CD4-positive, alpha-beta T cell treated with Interleukin-2 at 100 ng/mL for 4 hours (primary cell): ENCODE measurements at regions not wholly inside any gene's neighbourhood (a gene's known extent, or its start where the extent isn't known, plus 50 kb on each side); places are given as distances from the start of the nearest gene placed in this dataset.
"Not testable (repeated sequence)": the region's sequence is repeated elsewhere in the genome, so short reads cannot be mapped to it uniquely, and the experiment has no call there.

Experiments used
- DNase-seq: peaks from one replicate; pipeline ENCODE4 v3.0.0-alpha.2; 2020; ENCODE audit warnings: low spot score

GRCh38 chr13:81246556-81246955 lies 905.6 kb upstream of the SPRY2 start:
- DNase-seq = no peak

- no peak for DNase-seq
These were observed 903.1 kb upstream of the SPRY2 start for GRCh38 chr13:81244011-81244410.

GRCh38 chr13:81230386-81230785 lies 889.5 kb upstream of the SPRY2 start:
- DNase-seq = no peak

- DNase-seq = not testable (repeated sequence)
These were observed 885.9 kb upstream of the SPRY2 start for GRCh38 chr13:81226830-81227229.

- no peak for DNase-seq
These were observed 883.4 kb upstream of the SPRY2 start for GRCh38 chr13:81224209-81224833.

- DNase-seq = no peak
These were observed 882.9 kb upstream of the SPRY2 start for GRCh38 chr13:81223778-81224177.

- no peak for DNase-seq
These were observed 870.8 kb upstream of the SPRY2 start for GRCh38 chr13:81211713-81212112.

GRCh38 chr13:81207636-81208035 lies 866.7 kb upstream of the SPRY2 start:
- DNase-seq = no peak

GRCh38 chr13:81207231-81207630 lies 866.3 kb upstream of the SPRY2 start:
- DNase-seq = no peak

GRCh38 chr13:81203783-81204182 lies 862.9 kb upstream of the SPRY2 start:
- DNase-seq = no peak

GRCh38 chr13:81199956-81200355 lies 859.0 kb upstream of the SPRY2 start:
- no peak for DNase-seq

- no peak for DNase-seq
These were observed 857.0 kb upstream of the SPRY2 start for GRCh38 chr13:81197966-81198365.

GRCh38 chr13:81197483-81197882 lies 856.6 kb upstream of the SPRY2 start:
- no peak for DNase-seq

GRCh38 chr13:81194362-81194761 lies 853.4 kb upstream of the SPRY2 start:
- no peak for DNase-seq

GRCh38 chr13:81184556-81185265 lies 843.8 kb upstream of the SPRY2 start:
- no peak for DNase-seq

- no peak for DNase-seq
These were observed 831.7 kb upstream of the SPRY2 start for GRCh38 chr13:81172603-81173002.

GRCh38 chr13:81171065-81171647 lies 830.2 kb upstream of the SPRY2 start:
- DNase-seq = no peak

- not testable (repeated sequence) for DNase-seq
These were observed 822.9 kb upstream of the SPRY2 start for GRCh38 chr13:81163823-81164222.

GRCh38 chr13:81153478-81153877 lies 812.6 kb upstream of the SPRY2 start:
- no peak for DNase-seq

GRCh38 chr13:81148822-81149221 lies 807.9 kb upstream of the SPRY2 start:
- DNase-seq = no peak

- DNase-seq = not testable (repeated sequence)
These were observed 805.6 kb upstream of the SPRY2 start for GRCh38 chr13:81146576-81146975.

- no peak for DNase-seq
These were observed 801.5 kb upstream of the SPRY2 start for GRCh38 chr13:81142306-81142999.

- DNase-seq = no peak
These were observed 799.7 kb upstream of the SPRY2 start for GRCh38 chr13:81140675-81141074.
